ENCODE measurements at regions not wholly inside any gene's neighbourhood (a gene's known extent, or its start where the extent isn't known, plus 50 kb on each side); places are given as distances from the start of the nearest gene placed in this dataset.

- DNase-seq (ENCODE audit: low read depth), result no peak
Measured at GRCh38 chr14:53523226-53523625, 370.1 kb upstream of the DDHD1 start.

DNA sequence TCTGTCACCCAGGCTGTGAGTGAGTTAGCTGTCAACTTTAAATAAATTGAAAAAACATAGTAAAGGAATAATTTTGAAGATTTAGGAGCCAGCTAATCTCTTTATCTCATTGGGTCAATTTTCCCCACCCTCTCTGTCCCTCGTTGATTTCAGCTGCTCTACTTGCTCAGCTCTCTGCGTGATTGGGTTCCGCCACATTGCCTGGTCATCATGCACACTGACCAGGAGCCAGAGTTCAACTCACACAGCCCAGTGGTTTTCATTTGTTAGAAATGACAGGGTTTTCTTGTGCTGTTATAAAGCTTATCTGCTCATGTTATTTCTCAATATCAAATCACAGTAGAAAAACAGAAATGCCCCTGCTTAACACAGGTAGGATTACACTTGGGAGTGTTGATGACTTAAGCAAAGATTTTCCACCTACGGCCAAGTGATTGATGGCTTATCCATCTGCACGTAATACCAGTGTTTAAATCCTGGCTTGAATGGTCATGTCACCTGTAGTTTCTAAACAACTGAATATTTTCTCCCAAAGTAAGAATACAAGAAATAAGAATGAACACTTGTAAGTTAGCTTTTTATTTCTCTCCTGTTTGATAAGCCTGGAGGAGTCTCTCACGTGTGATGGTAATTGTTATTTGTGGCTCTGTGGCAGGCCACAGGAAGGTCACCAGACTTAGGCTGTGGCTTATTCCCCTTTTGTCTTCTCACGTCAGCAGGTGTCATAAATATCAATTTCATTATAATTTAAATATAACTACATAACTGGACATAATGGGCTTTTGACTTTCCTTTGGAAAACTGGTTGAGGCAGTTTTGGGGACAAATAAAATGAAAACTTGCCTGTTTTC, 367.2 kb upstream of the DDHD1 start:
- DNase-seq (ENCODE audit: low read depth), result no peak

GRCh38 chr14:53519137-53519536, 366.0 kb upstream of the DDHD1 start:
- peak; percentile 35 for DNase-seq (ENCODE audit: low read depth)

GRCh38 chr14:53517270-53517960, 364.3 kb upstream of the DDHD1 start:
- DNase-seq (ENCODE audit: low read depth), result peak; percentile 47

- DNase-seq (ENCODE audit: low read depth), result peak; percentile 15
Measured at GRCh38 chr14:53516261-53516774, 363.2 kb upstream of the DDHD1 start.

DNA sequence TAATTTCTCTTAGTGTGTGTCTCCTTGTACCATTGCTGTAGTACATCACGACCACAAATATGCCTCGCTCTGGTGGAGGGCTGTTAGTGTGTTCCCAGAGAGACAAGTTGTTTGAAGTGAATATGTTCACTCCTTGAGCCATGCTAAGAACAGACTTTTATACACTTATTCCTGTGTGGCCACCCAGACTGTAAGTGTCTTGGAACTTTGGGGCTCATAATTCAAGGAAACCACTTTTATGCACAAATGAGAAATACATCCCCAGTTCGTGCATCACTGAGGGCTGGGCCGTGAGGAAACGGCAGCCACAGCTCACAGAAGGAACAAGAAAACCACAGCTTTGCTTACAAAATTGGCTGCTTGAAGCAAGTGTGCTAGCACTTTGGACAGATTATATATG, 362.2 kb upstream of the DDHD1 start:
- DNase-seq (ENCODE audit: low read depth), result no peak

DNA sequence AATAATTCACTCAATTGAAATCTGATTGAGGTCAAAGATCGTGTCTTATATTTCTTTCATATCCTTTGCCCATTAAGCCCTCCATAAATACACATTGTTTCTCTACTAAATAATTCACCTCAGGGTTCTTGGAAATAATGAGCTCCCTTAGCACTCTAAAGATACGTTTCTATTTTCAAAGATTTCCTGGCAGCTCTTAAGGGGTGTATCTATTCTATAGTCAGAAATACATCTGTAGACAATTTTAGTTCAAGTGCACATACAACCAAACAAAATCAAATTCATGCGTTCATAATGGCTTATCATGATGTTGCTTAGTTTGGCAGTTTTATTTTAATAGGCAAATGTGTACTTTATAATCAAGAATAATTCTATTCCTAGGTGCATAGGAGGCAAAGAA, 361.1 kb upstream of the DDHD1 start:
- DNase-seq (ENCODE audit: low read depth), result no peak

DNA sequence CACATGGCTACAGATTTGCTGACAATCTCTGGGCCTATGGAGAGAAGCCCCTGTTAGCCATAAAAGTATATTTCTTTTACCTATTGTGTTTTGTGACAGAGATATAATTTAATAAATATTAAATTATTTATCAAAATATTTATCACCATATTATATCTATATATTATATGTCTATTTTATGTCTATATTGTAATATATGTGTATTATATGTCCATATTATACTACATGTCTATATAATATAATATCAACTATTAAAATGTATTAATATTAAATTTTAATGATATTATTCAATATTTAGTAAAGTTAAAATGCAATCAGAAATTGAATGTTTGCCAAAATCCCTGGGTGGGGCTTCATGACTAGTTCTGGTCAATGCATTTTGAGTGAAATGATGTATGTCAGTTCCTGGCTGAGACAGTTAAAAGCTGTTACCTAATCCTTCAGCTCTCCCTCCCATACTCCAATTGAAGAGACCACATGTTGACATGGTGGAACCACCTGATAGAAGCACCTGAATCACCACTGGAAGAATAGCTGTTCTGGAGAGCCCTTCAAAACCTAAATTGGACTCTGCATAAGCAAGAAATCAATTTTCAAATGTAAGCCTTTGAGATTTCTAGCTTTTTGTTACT, 357.3 kb upstream of the DDHD1 start:
- DNase-seq (ENCODE audit: low read depth), result no peak

DNA sequence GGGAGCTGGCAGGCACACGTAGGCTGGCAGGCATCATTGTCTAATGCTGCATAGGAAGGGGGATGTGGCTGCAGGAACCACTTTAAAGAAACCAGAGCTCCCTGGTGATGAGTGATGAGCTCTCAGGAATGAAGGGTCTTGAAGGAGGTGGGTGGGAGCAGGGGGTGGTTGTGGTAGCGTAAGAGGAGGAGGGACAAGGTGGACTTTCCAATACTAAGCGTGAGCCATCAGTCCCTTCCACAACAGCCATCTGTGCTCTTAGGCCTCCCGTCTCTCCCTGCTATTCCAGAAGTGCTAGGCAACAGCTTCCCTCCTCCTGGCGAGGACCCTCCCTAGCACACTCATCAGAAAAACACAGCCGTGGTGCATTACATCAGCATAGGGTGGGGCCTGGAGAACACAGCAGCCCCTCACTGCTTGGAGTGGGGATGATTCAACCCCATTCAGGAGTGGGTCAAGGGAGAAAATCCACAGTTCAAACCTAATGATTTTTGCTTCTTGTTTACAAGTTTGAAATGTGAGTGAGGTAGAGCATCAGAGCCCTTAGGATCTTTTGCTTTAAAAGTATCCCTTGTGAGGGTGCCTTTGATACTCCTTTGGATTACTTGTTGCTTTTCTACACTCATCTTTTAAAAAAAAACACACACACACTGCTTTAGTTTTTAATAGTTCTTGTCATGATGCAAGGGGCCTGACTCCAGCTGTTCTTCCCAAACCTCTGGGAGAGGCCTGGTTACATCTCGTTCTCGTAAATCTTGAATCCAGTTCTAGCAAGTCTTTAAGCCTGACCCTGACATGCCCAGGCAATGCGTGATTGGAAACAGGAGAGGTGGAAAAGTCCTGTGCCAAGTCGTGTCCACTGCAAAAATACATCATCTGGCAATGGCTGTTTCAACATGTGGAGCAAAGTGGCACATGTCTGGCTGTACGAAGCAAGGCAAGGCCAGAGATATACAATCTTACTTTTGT, 356.4 kb upstream of the DDHD1 start:
- DNase-seq (ENCODE audit: low read depth), result peak; percentile 42

- DNase-seq (ENCODE audit: low read depth), result no peak
Measured at GRCh38 chr14:53501361-53502211, 348.5 kb upstream of the DDHD1 start.

DNA sequence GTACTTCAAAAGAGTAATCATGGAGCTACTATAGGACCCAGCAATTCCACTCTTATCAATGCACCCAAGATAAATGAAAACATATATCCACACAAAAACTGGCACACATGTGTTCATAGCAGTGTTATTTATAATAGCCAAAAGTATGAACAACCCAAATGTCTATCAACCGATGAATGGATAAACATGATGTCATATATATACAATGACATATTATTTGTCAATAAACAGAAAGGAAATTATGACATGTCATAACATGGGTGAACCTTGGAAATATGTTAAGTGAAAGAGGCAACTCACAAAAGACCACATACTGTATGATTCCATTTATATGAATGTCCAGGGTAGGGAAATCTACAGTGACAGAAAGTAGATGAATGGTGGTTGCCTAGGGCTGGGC, 347.1 kb upstream of the DDHD1 start:
- no peak for DNase-seq (ENCODE audit: low read depth)

GRCh38 chr14:53496668-53497067, 343.5 kb upstream of the DDHD1 start:
- DNase-seq (ENCODE audit: low read depth), result no peak

DNA sequence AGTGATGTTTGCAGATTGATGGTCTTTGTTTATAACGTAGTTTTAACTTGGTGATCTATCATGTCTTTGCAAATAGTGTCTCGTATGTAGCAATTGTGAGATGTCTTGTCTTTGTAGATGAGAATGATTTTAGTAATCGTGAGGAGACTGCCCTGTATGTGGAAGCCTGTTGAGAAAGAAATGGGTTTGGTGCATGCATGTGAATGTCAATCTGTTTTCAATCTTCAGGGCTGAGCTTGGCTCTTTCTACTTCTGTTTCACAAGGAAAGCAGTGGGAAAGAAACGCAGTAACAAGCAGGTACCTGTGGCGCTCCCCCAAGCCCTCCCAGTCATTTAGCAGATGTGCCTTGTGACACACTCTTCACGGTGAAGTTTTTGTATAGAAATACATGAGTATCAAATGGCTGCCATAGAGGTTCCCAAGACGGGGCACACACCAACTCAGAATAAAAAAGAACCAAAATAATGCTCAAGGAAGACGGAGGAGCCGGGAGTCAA, 342.8 kb upstream of the DDHD1 start:
- DNase-seq (ENCODE audit: low read depth), result no peak

DNA sequence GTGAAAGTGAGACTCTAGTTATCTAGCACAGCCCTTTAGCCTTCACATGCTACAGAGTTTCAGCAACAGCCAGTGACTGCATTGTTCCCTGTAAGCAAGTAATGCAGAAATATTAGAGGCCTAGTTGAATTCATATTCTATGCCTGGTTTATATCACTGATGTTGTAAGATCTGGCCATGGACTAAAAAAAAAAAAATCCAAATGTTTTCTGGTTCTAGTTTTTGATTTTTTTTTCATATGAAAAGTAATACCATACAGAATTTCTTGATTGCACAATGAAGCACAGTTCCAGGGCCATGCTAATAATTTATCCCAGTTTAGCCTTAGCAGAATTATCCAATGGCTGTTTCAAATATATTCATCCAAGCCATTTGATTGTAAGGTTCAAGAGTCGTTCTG, 341.5 kb upstream of the DDHD1 start:
- no peak for DNase-seq (ENCODE audit: low read depth)

GRCh38 chr14:53493860-53494259, 340.7 kb upstream of the DDHD1 start:
- no peak for DNase-seq (ENCODE audit: low read depth)

GRCh38 chr14:53493320-53493719, 340.2 kb upstream of the DDHD1 start:
- DNase-seq (ENCODE audit: low read depth), result no peak

GRCh38 chr14:53491884-53492277, 338.8 kb upstream of the DDHD1 start:
- DNase-seq (ENCODE audit: low read depth), result no peak

GRCh38 chr14:53491256-53491883, 338.2 kb upstream of the DDHD1 start:
- DNase-seq (ENCODE audit: low read depth), result no peak

- no peak for DNase-seq (ENCODE audit: low read depth)
Measured at GRCh38 chr14:53478174-53478573, 325.1 kb upstream of the DDHD1 start.
